ENCODE measurements at regions not wholly inside any gene's neighbourhood (a gene's known extent, or its start where the extent isn't known, plus 50 kb on each side); places are given as distances from the start of the nearest gene placed in this dataset.

- no peak for DNase-seq
Observed at GRCh38 chr4:24719615-24720014, 75.8 kb upstream of the SOD3 start.

GRCh38 chr4:24720436-24720835 lies 74.9 kb upstream of the SOD3 start:
- DNase-seq: peak in 1 of 3 donors; percentile 47

- no peak for DNase-seq
Observed at GRCh38 chr4:24720979-24721378, 74.4 kb upstream of the SOD3 start.

GRCh38 chr4:24722026-24722568 lies 73.3 kb upstream of the SOD3 start:
- DNase-seq: no peak

GRCh38 chr4:24727390-24728224 lies 67.8 kb upstream of the SOD3 start:
- DNase-seq: no peak

GRCh38 chr4:24729119-24729730 lies 66.1 kb upstream of the SOD3 start:
- peak in 1 of 3 donors; percentile 59 for DNase-seq

GRCh38 chr4:24730256-24731001 lies 64.9 kb upstream of the SOD3 start:
- DNase-seq: peak; percentile 71 to 83 (median 75)

- no peak for DNase-seq
Observed at GRCh38 chr4:24731448-24731847, 63.9 kb upstream of the SOD3 start.

GRCh38 chr4:24734511-24734910 lies 60.9 kb upstream of the SOD3 start:
- DNase-seq: peak in 1 of 3 donors; percentile 48

- no peak for DNase-seq
Observed at GRCh38 chr4:24736066-24736465, 59.3 kb upstream of the SOD3 start.

GRCh38 chr4:24741910-24742309 lies 53.5 kb upstream of the SOD3 start:
- DNase-seq: no peak

GRCh38 chr4:24742335-24742734 lies 53.0 kb upstream of the SOD3 start:
- DNase-seq: no peak

- DNase-seq: no peak
Observed at GRCh38 chr4:24742773-24743172, 52.6 kb upstream of the SOD3 start.

- no peak for DNase-seq
Observed at GRCh38 chr4:24743206-24743605, 52.2 kb upstream of the SOD3 start.

GRCh38 chr4:24743927-24744326 lies 51.4 kb upstream of the SOD3 start:
- DNase-seq: no peak

GRCh38 chr4:24745172-24745895 lies 50.0 kb upstream of the SOD3 start:
- DNase-seq: no peak
